Astrocyte (in vitro differentiated cells and primary cell): ENCODE measurements at regions not wholly inside any gene's neighbourhood (a gene's known extent, or its start where the extent isn't known, plus 50 kb on each side); places are given as distances from the start of the nearest gene placed in this dataset.
A peak's percentile ranks its signal among the peaks of the same experiment; 100 is the strongest.

Experiments
- DNase-seq: peaks from one replicate; pipeline ENCODE4 v3.0.0-alpha.2; 2010; ENCODE audit warnings: low read depth
- FAIRE-seq: peaks from 2 replicates; lab custom pipeline; 2011; peaks lifted over from hg19 to GRCh38; lab: Jason Lieb, UNC
- H2AFZ ChIP-seq: 2 replicates; pipeline ENCODE4 v1.6.0; 2012; ENCODE audit warnings: low read depth, low read length, inconsistent platforms
- H3K27ac ChIP-seq: 2 replicates; pipeline ENCODE4 v1.5.1; 2011; ENCODE audit warnings: low read depth, low read length, inconsistent platforms
- H3K27me3 ChIP-seq: 2 replicates; pipeline ENCODE4 v1.6.0; 2011; ENCODE audit warnings: low read length, inconsistent platforms; ENCODE audit not compliant: insufficient read depth
- H3K36me3 ChIP-seq: 2 replicates; pipeline ENCODE4 v1.5.1; 2011; ENCODE audit warnings: low read length, inconsistent platforms; ENCODE audit not compliant: insufficient read depth
- H3K4me1 ChIP-seq: 2 replicates; pipeline ENCODE4 v1.5.1; 2011; ENCODE audit warnings: low read length, inconsistent platforms; ENCODE audit not compliant: insufficient read depth
- H3K4me2 ChIP-seq: 2 replicates; pipeline ENCODE4 v1.6.0; 2012; ENCODE audit warnings: low read length, inconsistent platforms
- H3K4me3 ChIP-seq: 2 replicates; pipeline ENCODE4 v1.5.1; 2011; ENCODE audit warnings: low read depth, mild to moderate bottlenecking, low read length, inconsistent platforms; ENCODE audit not compliant: insufficient read depth
- H3K79me2 ChIP-seq: 2 replicates; pipeline ENCODE4 v1.6.0; 2012; ENCODE audit warnings: mild to moderate bottlenecking, low read length, inconsistent platforms; ENCODE audit not compliant: insufficient read depth
- H3K9ac ChIP-seq: 2 replicates; pipeline ENCODE4 v1.6.0; 2012; ENCODE audit warnings: mild to moderate bottlenecking, low read length, inconsistent platforms
- H3K9me3 ChIP-seq: 2 replicates; pipeline ENCODE4 v1.5.1; 2012; ENCODE audit warnings: low read depth, mild to moderate bottlenecking, low read length, inconsistent platforms; ENCODE audit not compliant: insufficient read depth
- H4K20me1 ChIP-seq: 2 replicates; pipeline ENCODE4 v1.6.0; 2012; ENCODE audit warnings: low read length, inconsistent platforms; ENCODE audit not compliant: insufficient read depth
- H3K27ac Mint-ChIP-seq: one replicate; pipeline ENCODE4 v1.8.0; 2021; ENCODE audit warnings: mild to moderate bottlenecking, mixed read lengths; ENCODE audit not compliant: unreplicated experiment
- H3K27me3 Mint-ChIP-seq: one replicate; pipeline ENCODE4 v1.8.0; 2021; ENCODE audit warnings: low read depth, mixed read lengths; ENCODE audit not compliant: unreplicated experiment
- H3K36me3 Mint-ChIP-seq: one replicate; pipeline ENCODE4 v1.8.0; 2021; ENCODE audit warnings: low read depth, mixed read lengths; ENCODE audit not compliant: unreplicated experiment
- H3K4me1 Mint-ChIP-seq: one replicate; pipeline ENCODE4 v1.8.0; 2021; ENCODE audit warnings: low read depth, mixed read lengths; ENCODE audit not compliant: unreplicated experiment
- H3K4me3 Mint-ChIP-seq: one replicate; pipeline ENCODE4 v1.8.0; 2021; ENCODE audit warnings: mild to moderate bottlenecking, moderate library complexity, mixed read lengths; ENCODE audit not compliant: unreplicated experiment
- H3K9me3 Mint-ChIP-seq: one replicate; pipeline ENCODE4 v1.8.0; 2021; ENCODE audit warnings: mild to moderate bottlenecking, mixed read lengths; ENCODE audit not compliant: unreplicated experiment
- CTCF ChIP-seq: IDR thresholded peaks from 2 replicates; pipeline ENCODE4 v1.5.1; 2011; ENCODE audit warnings: low read depth, mild to moderate bottlenecking, inconsistent platforms, low read length, moderate library complexity; ENCODE audit not compliant: insufficient read depth
- EZH2 ChIP-seq: IDR thresholded peaks from 2 replicates; pipeline ENCODE4 v1.6.1; 2012; ENCODE audit warnings: mild to moderate bottlenecking, low read length, inconsistent platforms; ENCODE audit not compliant: insufficient read depth

GRCh38 chr6:37560737-37561103, 61.0 kb upstream of the CCDC167 start:
- peaks cover 56% of the 10 kb centered on the region for H3K27me3 Mint-ChIP-seq
- H3K27ac Mint-ChIP-seq, result no peak overlapping the region
- H3K4me3 Mint-ChIP-seq, result no peak overlapping the region

GRCh38 chr6:37559501-37559900, 59.8 kb upstream of the CCDC167 start:
- Histone ChIP-seq H3K4me1 (peaks cover 25% of the 10 kb centered on the region), H4K20me1 (no peaks in the 10 kb centered on the region), H2AFZ (no peak overlapping the region), H3K9ac (no peak overlapping the region), H3K9me3 (no peaks in the 10 kb centered on the region), H3K27me3 (no peaks in the 10 kb centered on the region), H3K27ac (no peak overlapping the region), H3K36me3 (no peaks in the 10 kb centered on the region), H3K4me2 (peak overlapping the region; percentile 49), H3K79me2 (no peaks in the 10 kb centered on the region), H3K4me3 (no peak overlapping the region)
- no peaks in the 10 kb centered on the region for H3K36me3 Mint-ChIP-seq
- DNase-seq (no peak), FAIRE-seq (no peak)
- H3K4me1 Mint-ChIP-seq, result peaks cover 22% of the 10 kb centered on the region
- TF ChIP-seq CTCF (no peak), EZH2 (no peak)
- H3K4me3 Mint-ChIP-seq, result no peak overlapping the region
- H3K9me3 Mint-ChIP-seq, result peaks cover 2% of the 10 kb centered on the region
- H3K27me3 Mint-ChIP-seq, result peaks cover 45% of the 10 kb centered on the region
- no peak overlapping the region for H3K27ac Mint-ChIP-seq

More at GRCh38 chr6:37560737-37561103, 61.0 kb upstream of the CCDC167 start:
- Mint-ChIP-seq H3K36me3 (no peaks in the 10 kb centered on the region), H3K4me1 (peaks cover 20% of the 10 kb centered on the region), H3K9me3 (peaks cover 2% of the 10 kb centered on the region)
- Histone ChIP-seq H4K20me1 (no peaks in the 10 kb centered on the region), H3K27me3 (peaks cover 5% of the 10 kb centered on the region), H3K27ac (no peak overlapping the region), H3K4me2 (peak overlapping the region; percentile 49), H3K36me3 (no peaks in the 10 kb centered on the region), H2AFZ (no peak overlapping the region), H3K9me3 (no peaks in the 10 kb centered on the region), H3K4me3 (no peak overlapping the region), H3K4me1 (peaks cover 23% of the 10 kb centered on the region), H3K9ac (no peak overlapping the region), H3K79me2 (no peaks in the 10 kb centered on the region)
- TF ChIP-seq EZH2, result no peak
- TF ChIP-seq CTCF, result no peak
- no peak for FAIRE-seq
- DNase-seq, result no peak

GRCh38 chr6:37559050-37559449, 59.4 kb upstream of the CCDC167 start:
- no peaks in the 10 kb centered on the region for H4K20me1 ChIP-seq
- DNase-seq (no peak), FAIRE-seq (no peak)
- H3K4me3 ChIP-seq, result no peak overlapping the region
- H3K27me3 Mint-ChIP-seq, result peaks cover 41% of the 10 kb centered on the region
- H2AFZ ChIP-seq, result no peak overlapping the region
- no peak overlapping the region for H3K4me2 ChIP-seq
- H3K4me1 Mint-ChIP-seq, result peaks cover 24% of the 10 kb centered on the region
- H3K4me1 ChIP-seq, result peaks cover 29% of the 10 kb centered on the region
- H3K4me3 Mint-ChIP-seq, result no peak overlapping the region
- no peaks in the 10 kb centered on the region for H3K27me3 ChIP-seq
- H3K9me3 ChIP-seq, result no peaks in the 10 kb centered on the region
- H3K9ac ChIP-seq, result no peak overlapping the region
- no peak overlapping the region for H3K27ac ChIP-seq
- no peaks in the 10 kb centered on the region for H3K36me3 ChIP-seq
- H3K9me3 Mint-ChIP-seq, result peaks cover 2% of the 10 kb centered on the region
- no peaks in the 10 kb centered on the region for H3K79me2 ChIP-seq
- no peak for TF ChIP-seq EZH2
- no peak for TF ChIP-seq CTCF
- H3K36me3 Mint-ChIP-seq, result no peaks in the 10 kb centered on the region
- H3K27ac Mint-ChIP-seq, result no peak overlapping the region
